Mucosa of descending colon (tissue), 3 donors: ENCODE measurements at regions not wholly inside any gene's neighbourhood (a gene's known extent, or its start where the extent isn't known, plus 50 kb on each side); places are given as distances from the start of the nearest gene placed in this dataset.

ENCODE experiments used
- ATAC-seq: fragments of 200-7000 bp; cut with Tn5 transposase; one replicate; pipeline ENCODE4 v1.9.1; 2020; ENCODE audit warnings: mild to moderate bottlenecking, moderate library complexity
- DNase-seq, 3 donors: peaks; one replicate each; pipeline ENCODE4 v3.0.0-alpha.2; 2020
- H3K36me3 ChIP-seq: fragments of 200-600 bp; one replicate; pipeline ENCODE4 v1.8.0; 2021; ENCODE audit warnings: low read depth, mild to moderate bottlenecking
- H3K4me1 ChIP-seq: fragments of 200-600 bp; one replicate; pipeline ENCODE4 v1.8.0; 2021; ENCODE audit warnings: low read depth, mild to moderate bottlenecking
- H3K4me3 ChIP-seq: fragments of 200-600 bp; one replicate; pipeline ENCODE4 v1.8.0; 2021; ENCODE audit warnings: mild to moderate bottlenecking
- H3K9me3 ChIP-seq: fragments of 200-600 bp; one replicate; pipeline ENCODE4 v1.8.0; 2021; ENCODE audit warnings: mild to moderate bottlenecking
- intact Hi-C, 2 donors: fragments of 100-400 bp; cut with DNase I in 1 of 2; cut with micrococcal nuclease in 1 of 2; formaldehyde crosslinking; loops; one replicate each; pipeline versions ENCODE4 v1.11.0 to v1.11.1; 2022; cut with DNase I, micrococcal nuclease
- TF ChIP-seq, protein P1 (sequence below): fragments of 200-600 bp; IDR thresholded peaks from one replicate; pipeline ENCODE4 v1.8.0; 2022; ENCODE audit warnings: antibody characterized with exemption, mild to moderate bottlenecking
- donor health status: DM: no; HTN: no; CAD: no; lungs with moderate emphysema.
- donor health status: DM: no; HTN: no; CAD: no.
- donor health status: DM: no; HTN: yes; CAD: no.

GRCh38 chr6:21402368-21402767 lies 191.2 kb upstream of the SOX4 start:
- TF ChIP-seq, protein P1, sequence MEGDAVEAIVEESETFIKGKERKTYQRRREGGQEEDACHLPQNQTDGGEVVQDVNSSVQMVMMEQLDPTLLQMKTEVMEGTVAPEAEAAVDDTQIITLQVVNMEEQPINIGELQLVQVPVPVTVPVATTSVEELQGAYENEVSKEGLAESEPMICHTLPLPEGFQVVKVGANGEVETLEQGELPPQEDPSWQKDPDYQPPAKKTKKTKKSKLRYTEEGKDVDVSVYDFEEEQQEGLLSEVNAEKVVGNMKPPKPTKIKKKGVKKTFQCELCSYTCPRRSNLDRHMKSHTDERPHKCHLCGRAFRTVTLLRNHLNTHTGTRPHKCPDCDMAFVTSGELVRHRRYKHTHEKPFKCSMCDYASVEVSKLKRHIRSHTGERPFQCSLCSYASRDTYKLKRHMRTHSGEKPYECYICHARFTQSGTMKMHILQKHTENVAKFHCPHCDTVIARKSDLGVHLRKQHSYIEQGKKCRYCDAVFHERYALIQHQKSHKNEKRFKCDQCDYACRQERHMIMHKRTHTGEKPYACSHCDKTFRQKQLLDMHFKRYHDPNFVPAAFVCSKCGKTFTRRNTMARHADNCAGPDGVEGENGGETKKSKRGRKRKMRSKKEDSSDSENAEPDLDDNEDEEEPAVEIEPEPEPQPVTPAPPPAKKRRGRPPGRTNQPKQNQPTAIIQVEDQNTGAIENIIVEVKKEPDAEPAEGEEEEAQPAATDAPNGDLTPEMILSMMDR, result no peak
- no peak for DNase-seq
- no peaks in the 10 kb centered on the region for H3K9me3 ChIP-seq
- no peak for ATAC-seq
- no peaks in the 10 kb centered on the region for H3K4me1 ChIP-seq
- intact Hi-C loops, result no loop called here
- no peak overlapping the region for H3K4me3 ChIP-seq
- H3K36me3 ChIP-seq, result no peaks in the 10 kb centered on the region

GRCh38 chr6:21404577-21404976 lies 189.0 kb upstream of the SOX4 start:
- intact Hi-C loops, result no loop called here
- DNase-seq (no peak), ATAC-seq (no peak)
- no peaks in the 10 kb centered on the region for H3K9me3 ChIP-seq
- no peaks in the 10 kb centered on the region for H3K4me1 ChIP-seq
- no peak overlapping the region for H3K4me3 ChIP-seq
- no peaks in the 10 kb centered on the region for H3K36me3 ChIP-seq
- TF ChIP-seq, protein P1, result no peak

GRCh38 chr6:21406316-21406715 lies 187.2 kb upstream of the SOX4 start:
- Histone ChIP-seq H3K4me1 (no peaks in the 10 kb centered on the region), H3K4me3 (no peak overlapping the region), H3K36me3 (no peaks in the 10 kb centered on the region), H3K9me3 (no peaks in the 10 kb centered on the region)
- TF ChIP-seq, protein P1, result no peak
- intact Hi-C loops, result no loop called here
- ATAC-seq, result no peak
- DNase-seq, result no peak

- Histone ChIP-seq H3K4me1 (no peaks in the 10 kb centered on the region), H3K36me3 (no peaks in the 10 kb centered on the region), H3K9me3 (no peaks in the 10 kb centered on the region), H3K4me3 (no peak overlapping the region)
- TF ChIP-seq, protein P1, result no peak
- DNase-seq (no peak), ATAC-seq (no peak)
- intact Hi-C loops, result no loop called here
Measured at GRCh38 chr6:21409231-21409630, 184.3 kb upstream of the SOX4 start.

GRCh38 chr6:21413428-21413827 lies 180.1 kb upstream of the SOX4 start:
- TF ChIP-seq, protein P1, result no peak
- DNase-seq (no peak), ATAC-seq (no peak)
- Histone ChIP-seq H3K4me1 (no peaks in the 10 kb centered on the region), H3K4me3 (no peak overlapping the region), H3K9me3 (no peaks in the 10 kb centered on the region), H3K36me3 (no peaks in the 10 kb centered on the region)
- intact Hi-C loops, result no loop called here

DNA sequence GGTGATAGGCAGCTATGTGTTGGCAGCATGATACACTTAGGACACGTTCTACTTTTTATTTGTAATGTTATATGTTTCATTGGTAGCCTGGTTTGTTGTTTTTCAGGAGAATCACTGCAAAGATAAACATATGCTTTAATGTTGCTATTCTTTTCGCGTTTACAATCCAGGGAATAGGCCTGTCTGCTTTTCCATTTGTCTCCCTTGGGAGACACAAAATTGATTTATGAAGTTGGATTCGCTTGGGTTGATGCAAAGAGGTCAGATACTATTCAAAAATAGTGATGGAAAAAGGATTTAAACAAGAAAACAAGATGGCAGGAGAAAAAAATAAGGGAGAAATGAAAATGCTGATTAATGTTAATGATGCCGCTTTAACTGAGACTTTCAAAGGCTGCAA lies 179.5 kb upstream of the SOX4 start:
- H3K36me3 ChIP-seq, result no peaks in the 10 kb centered on the region
- H3K4me1 ChIP-seq, result no peaks in the 10 kb centered on the region
- intact Hi-C loops, result no loop called here
- TF ChIP-seq, protein P1, result no peak
- DNase-seq, result no peak
- no peaks in the 10 kb centered on the region for H3K9me3 ChIP-seq
- ATAC-seq, result no peak
- no peak overlapping the region for H3K4me3 ChIP-seq
